Suprapubic skin (tissue), 4 donors: ENCODE measurements at regions not wholly inside any gene's neighbourhood (a gene's known extent, or its start where the extent isn't known, plus 50 kb on each side); places are given as distances from the start of the nearest gene placed in this dataset.
"Not testable (repeated sequence)": the region's sequence is repeated elsewhere in the genome, so short reads cannot be mapped to it uniquely, and the experiment has no call there.

Experiments used
- DNase-seq, 2 donors: peaks; one replicate each; pipeline ENCODE4 v3.0.0-alpha.2; 2019; ENCODE audit warnings: low spot score in 2 of 2
- H3K27ac ChIP-seq: fragments of 200-600 bp; sonication (generic); one replicate; pipeline ENCODE4 v1.5.1; 2019
- H3K27me3 ChIP-seq: fragments of 200-600 bp; sonication (generic); one replicate; pipeline ENCODE4 v1.5.1; 2019
- H3K36me3 ChIP-seq: fragments of 200-600 bp; sonication (generic); one replicate; pipeline ENCODE4 v1.5.1; 2019
- H3K4me1 ChIP-seq: fragments of 200-600 bp; sonication (generic); one replicate; pipeline ENCODE4 v1.5.1; 2019
- H3K4me3 ChIP-seq: fragments of 200-600 bp; sonication (generic); one replicate; pipeline ENCODE4 v1.5.1; 2019; ENCODE audit warnings: mild to moderate bottlenecking
- H3K9me3 ChIP-seq: fragments of 200-600 bp; sonication (generic); one replicate; pipeline ENCODE4 v1.5.1; 2019
- CTCF ChIP-seq, 2 donors: fragments of 200-600 bp in 1 of 2; fragments of 450-650 bp in 1 of 2; sonication (generic) in 1 of 2; IDR thresholded peaks; one replicate each; pipeline ENCODE4 v1.5.1; 2016 to 2019; ENCODE audit warnings: antibody characterized with exemption in 2 of 2, mild to moderate bottlenecking in 1 of 2, moderate library complexity in 1 of 2
- EP300 ChIP-seq: sonication (generic); formaldehyde crosslinking; IDR thresholded peaks from one replicate; pipeline ENCODE4 v1.6.1; 2017; ENCODE audit warnings: antibody characterized with exemption
- POLR2A ChIP-seq, 2 donors: fragments of 450-650 bp; IDR thresholded peaks; one replicate each; pipeline ENCODE4 v1.6.1; 2017; ENCODE audit warnings: antibody characterized with exemption in 2 of 2, mild to moderate bottlenecking in 2 of 2, moderate library complexity in 2 of 2
- POLR2AphosphoS5 ChIP-seq, 3 donors: sonication (generic); formaldehyde crosslinking; IDR thresholded peaks; one replicate each; pipeline ENCODE4 v1.6.1; 2017; ENCODE audit warnings: antibody characterized with exemption in 3 of 3
- WGBS: methylation state at CpG from one replicate; pipeline ENCODE4 v1.1.5; 2018; 5-methylcytosine and 5-hydroxymethylcytosine counted together

- no peaks in the 10 kb centered on the region for H3K9me3 ChIP-seq
- no peak overlapping the region for H3K4me3 ChIP-seq
- 79% methylated on average over 3 of the region's 3 CpGs for WGBS
- no peaks in the 10 kb centered on the region for H3K36me3 ChIP-seq
- H3K27ac ChIP-seq = no peak overlapping the region
- TF ChIP-seq CTCF (IDR thresholded peaks at IDR 0.05) (no peak), POLR2A (IDR thresholded peaks at IDR 0.05) (no peak), POLR2AphosphoS5 (IDR thresholded peaks at IDR 0.05) (no peak), EP300 (no peak)
- H3K27me3 ChIP-seq = no peaks in the 10 kb centered on the region
- peaks cover 12% of the 10 kb centered on the region for H3K4me1 ChIP-seq
- DNase-seq = no peak
Observed at GRCh38 chr12:116450406-116450910, 108.7 kb upstream of the MAP1LC3B2 start.

- WGBS = 95% methylated on average over 5 of the region's 5 CpGs
- peaks cover 33% of the 10 kb centered on the region for H3K4me1 ChIP-seq
- not testable (repeated sequence) for H3K4me3 ChIP-seq, H3K27ac ChIP-seq, H3K27me3 ChIP-seq, H3K9me3 ChIP-seq, H3K36me3 ChIP-seq, DNase-seq
Observed at GRCh38 chr12:116452975-116453374, 106.2 kb upstream of the MAP1LC3B2 start.

GRCh38 chr12:116453631-116454030 is 105.5 kb upstream of the MAP1LC3B2 start:
- DNase-seq = no peak
- 96% methylated on average over 6 of the region's 6 CpGs for WGBS
- no peak overlapping the region for H3K4me3 ChIP-seq
- peaks cover 33% of the 10 kb centered on the region for H3K4me1 ChIP-seq
- H3K36me3 ChIP-seq = no peaks in the 10 kb centered on the region
- no peaks in the 10 kb centered on the region for H3K27me3 ChIP-seq
- no peaks in the 10 kb centered on the region for H3K9me3 ChIP-seq
- no peak for TF ChIP-seq POLR2AphosphoS5 (IDR thresholded peaks at IDR 0.05)
- TF ChIP-seq POLR2A (IDR thresholded peaks at IDR 0.05) = no peak
- TF ChIP-seq CTCF (IDR thresholded peaks at IDR 0.05) = no peak
- TF ChIP-seq EP300 = no peak
- no peak overlapping the region for H3K27ac ChIP-seq

- 90% methylated on average over 6 of the region's 6 CpGs for WGBS
- Histone ChIP-seq H3K27ac (no peak overlapping the region), H3K4me1 (peaks cover 33% of the 10 kb centered on the region), H3K4me3 (no peak overlapping the region), H3K27me3 (no peaks in the 10 kb centered on the region), H3K9me3 (no peaks in the 10 kb centered on the region), H3K36me3 (no peaks in the 10 kb centered on the region)
- no peak for DNase-seq
- TF ChIP-seq POLR2A (IDR thresholded peaks at IDR 0.05) (no peak), EP300 (no peak), POLR2AphosphoS5 (IDR thresholded peaks at IDR 0.05) (no peak), CTCF (IDR thresholded peaks at IDR 0.05) (no peak)
Observed at GRCh38 chr12:116454076-116454475, 105.1 kb upstream of the MAP1LC3B2 start.

GRCh38 chr12:116454950-116455447 is 104.2 kb upstream of the MAP1LC3B2 start:
- Histone ChIP-seq H3K27me3 (no peaks in the 10 kb centered on the region), H3K4me1 (peaks cover 36% of the 10 kb centered on the region), H3K36me3 (no peaks in the 10 kb centered on the region), H3K4me3 (no peak overlapping the region), H3K9me3 (no peaks in the 10 kb centered on the region), H3K27ac (peak overlapping the region; percentile 79)
- TF ChIP-seq CTCF (IDR thresholded peaks at IDR 0.05) (no peak), POLR2A (IDR thresholded peaks at IDR 0.05) (no peak), EP300 (no peak), POLR2AphosphoS5 (IDR thresholded peaks at IDR 0.05) (no peak)
- 33% methylated on average over 7 of the region's 7 CpGs for WGBS
- DNase-seq = no peak
